Tibial artery (tissue), 4 donors: ENCODE measurements at regions not wholly inside any gene's neighbourhood (a gene's known extent, or its start where the extent isn't known, plus 50 kb on each side); places are given as distances from the start of the nearest gene placed in this dataset.
A peak's percentile ranks its signal among the peaks of the same experiment; 100 is the strongest.

ENCODE experiments used
- DNase-seq, 2 donors: peaks; one replicate each; pipeline ENCODE4 v3.0.0-alpha.2; 2019
- H3K27ac ChIP-seq, 2 donors: fragments of 200-600 bp; sonication (generic) in 1 of 2; 1 replicate in 1 of 2; 2 replicates in 1 of 2; pipeline ENCODE4 v1.5.1; 2018 to 2019; ENCODE audit warnings: mild to moderate bottlenecking in 1 of 2
- H3K27me3 ChIP-seq, 2 donors: fragments of 200-600 bp; sonication (generic) in 1 of 2; one replicate each; pipeline versions ENCODE4 v1.5.1 to v1.6.0; 2016 to 2019
- H3K36me3 ChIP-seq, 3 donors: fragments of 200-600 bp; sonication (generic) in 2 of 3; one replicate each; pipeline ENCODE4 v1.5.1; 2016 to 2019; ENCODE audit warnings: mild to moderate bottlenecking in 2 of 3
- H3K4me1 ChIP-seq, 4 donors: fragments of 200-600 bp; sonication (generic) in 2 of 4; 1 replicate in 3 of 4; 2 replicates in 1 of 4; pipeline ENCODE4 v1.5.1; 2016 to 2019
- H3K4me3 ChIP-seq, 2 donors: fragments of 200-600 bp; sonication (generic) in 1 of 2; 1 replicate in 1 of 2; 2 replicates in 1 of 2; pipeline ENCODE4 v1.5.1; 2018 to 2019; ENCODE audit warnings: mild to moderate bottlenecking in 2 of 2
- H3K9me3 ChIP-seq, 3 donors: fragments of 200-600 bp; sonication (generic) in 1 of 3; one replicate each; pipeline ENCODE4 v1.5.1; 2016 to 2019
- CTCF ChIP-seq, 2 experiments: fragments of 200-600 bp in 1 of 2; fragments of 450-650 bp in 1 of 2; IDR thresholded peaks; one replicate each; pipeline ENCODE4 v1.5.1; 2017 to 2019; ENCODE audit warnings: antibody characterized with exemption in 2 of 2, mild to moderate bottlenecking in 1 of 2, moderate library complexity in 1 of 2
- intact Hi-C: fragments of 100-400 bp; cut with DNase I; formaldehyde crosslinking; loops from one replicate; pipeline ENCODE4 v1.15.0; 2023; ENCODE audit warnings: low total_unique reads

- H3K36me3 ChIP-seq = no peaks in the 10 kb centered on the region
- H3K27ac ChIP-seq = peak overlapping the region; percentile 1 to 61
- DNase-seq = no peak
- no peak overlapping the region for H3K4me3 ChIP-seq
- no peaks in the 10 kb centered on the region for H3K9me3 ChIP-seq
- intact Hi-C loops = no loop called here
- peaks cover 0 to 82% (median 46%) of the 10 kb centered on the region in 4 donors for H3K4me1 ChIP-seq
- H3K27me3 ChIP-seq = no peaks in the 10 kb centered on the region
- no peak for TF ChIP-seq CTCF (IDR thresholded peaks at IDR 0.05)
Observed at GRCh38 chr2:100194951-100195350, 52.6 kb upstream of the AFF3 start.

DNA sequence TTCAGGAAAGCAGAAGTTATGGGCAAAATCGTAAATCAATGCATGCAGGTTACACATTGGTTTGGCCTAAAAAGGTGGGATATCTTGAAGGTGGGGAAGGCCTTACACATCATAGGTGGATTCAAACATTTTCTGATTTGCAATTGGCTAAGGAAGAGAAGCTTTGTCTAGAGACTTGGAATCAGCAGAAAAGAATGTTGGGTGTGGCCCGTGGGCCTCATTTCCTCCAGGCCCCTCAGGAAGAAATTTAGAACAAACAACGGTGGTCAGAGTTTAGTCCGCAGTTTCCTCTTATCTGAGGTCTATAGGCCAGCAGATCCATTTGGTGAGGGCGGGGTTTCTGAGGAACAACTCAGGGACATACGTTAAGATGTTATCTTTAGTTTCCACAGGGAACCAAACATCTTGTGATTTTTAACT, 50.9 kb upstream of the AFF3 start:
- no peak for DNase-seq
- intact Hi-C loops = no loop called here
- H3K4me1 ChIP-seq = peaks cover 0 to 66% (median 34%) of the 10 kb centered on the region in 4 donors
- no peak for TF ChIP-seq CTCF (IDR thresholded peaks at IDR 0.05)
- H3K27me3 ChIP-seq = no peaks in the 10 kb centered on the region
- no peaks in the 10 kb centered on the region for H3K36me3 ChIP-seq
- H3K9me3 ChIP-seq = no peaks in the 10 kb centered on the region
- H3K4me3 ChIP-seq = no peak overlapping the region
- H3K27ac ChIP-seq = peak overlapping the region; percentile 45 to 61

- intact Hi-C loops = no loop called here
- peak; percentile 37 to 79 for DNase-seq
- H3K27ac ChIP-seq = peak overlapping the region; percentile 45 to 61
- H3K36me3 ChIP-seq = no peaks in the 10 kb centered on the region
- H3K4me1 ChIP-seq = peaks cover 0 to 61% (median 29%) of the 10 kb centered on the region in 4 donors
- H3K4me3 ChIP-seq = no peak overlapping the region
- no peaks in the 10 kb centered on the region for H3K9me3 ChIP-seq
- H3K27me3 ChIP-seq = no peaks in the 10 kb centered on the region
- no peak for TF ChIP-seq CTCF (IDR thresholded peaks at IDR 0.05)
Observed at GRCh38 chr2:100192825-100193224, 50.4 kb upstream of the AFF3 start.

- H3K27me3 ChIP-seq = no peaks in the 10 kb centered on the region
- H3K27ac ChIP-seq = peak overlapping the region; percentile 39 to 41
- intact Hi-C loops = no loop called here
- no peak for DNase-seq
- H3K9me3 ChIP-seq = no peaks in the 10 kb centered on the region
- TF ChIP-seq CTCF (IDR thresholded peaks at IDR 0.05) = no peak
- no peak overlapping the region for H3K4me3 ChIP-seq
- H3K36me3 ChIP-seq = no peaks in the 10 kb centered on the region
- H3K4me1 ChIP-seq = peaks cover 0 to 56% (median 25%) of the 10 kb centered on the region in 4 donors
Observed at GRCh38 chr2:100192300-100192699, 49.9 kb upstream of the AFF3 start.
